Body of pancreas (tissue), 4 donors: ENCODE measurements at regions not wholly inside any gene's neighbourhood (a gene's known extent, or its start where the extent isn't known, plus 50 kb on each side); places are given as distances from the start of the nearest gene placed in this dataset.

Source experiments
- ATAC-seq: fragments of 150-250 bp; one replicate; pipeline ENCODE4 v1.9.1; 2016
- DNase-seq, 4 donors: peaks; one replicate each; pipeline ENCODE4 v3.0.0-alpha.2; 2019
- H3K27ac ChIP-seq, 4 donors: fragments of 200-600 bp; sonication (generic); 1 replicate in 3 of 4; 2 replicates in 1 of 4; pipeline versions ENCODE4 v1.5.1 to v1.6.1; 2016 to 2019; ENCODE audit warnings: mild to moderate bottlenecking in 1 of 4, mixed read lengths in 1 of 4, moderate library complexity in 1 of 4
- H3K27me3 ChIP-seq, 2 donors: fragments of 200-600 bp; sonication (generic); one replicate each; pipeline ENCODE4 v1.6.0; 2016; ENCODE audit warnings: mild to moderate bottlenecking in 1 of 2
- H3K36me3 ChIP-seq, 2 donors: fragments of 200-600 bp; sonication (generic); replicated peaks in 1 of 2; 2 replicates each; pipeline ENCODE4 v1.5.1; 2016; ENCODE audit warnings: low read depth in 2 of 2; ENCODE audit not compliant: insufficient read depth in 1 of 2
- H3K4me1 ChIP-seq: fragments of 200-600 bp; sonication (generic); one replicate; pipeline ENCODE4 v1.6.0; 2016
- H3K4me3 ChIP-seq, 2 donors: fragments of 200-600 bp; sonication (generic); 1 replicate in 1 of 2; 2 replicates in 1 of 2; pipeline ENCODE4 v1.5.1; 2016 to 2019
- H3K9me3 ChIP-seq, 3 donors: fragments of 200-600 bp; sonication (generic); 1 replicate in 2 of 3; 2 replicates in 1 of 3; pipeline ENCODE4 v1.5.1; 2016
- POLR2A ChIP-seq, 3 donors: fragments of 450-650 bp; IDR thresholded peaks; one replicate each; pipeline ENCODE4 v1.6.1; 2016; ENCODE audit warnings: antibody characterized with exemption in 3 of 3, mild to moderate bottlenecking in 2 of 3
- WGBS, 2 donors: methylation state at CpG; one replicate each; pipeline ENCODE4 v1.1.5; 2017; 5-methylcytosine and 5-hydroxymethylcytosine counted together
- intact Hi-C: fragments of 100-400 bp; cut with DNase I; formaldehyde crosslinking; loops from one replicate; pipeline ENCODE4 v1.15.1; 2023
- TF ChIP-seq, protein P1 (sequence below), 7 experiments: fragments of 450-650 bp in 4 of 7; fragments of 200-600 bp in 3 of 7; sonication (generic) in 3 of 7; IDR thresholded peaks; one replicate each; pipeline ENCODE4 v1.5.1; 2016 to 2019; ENCODE audit warnings: antibody characterized with exemption in 7 of 7

DNA sequence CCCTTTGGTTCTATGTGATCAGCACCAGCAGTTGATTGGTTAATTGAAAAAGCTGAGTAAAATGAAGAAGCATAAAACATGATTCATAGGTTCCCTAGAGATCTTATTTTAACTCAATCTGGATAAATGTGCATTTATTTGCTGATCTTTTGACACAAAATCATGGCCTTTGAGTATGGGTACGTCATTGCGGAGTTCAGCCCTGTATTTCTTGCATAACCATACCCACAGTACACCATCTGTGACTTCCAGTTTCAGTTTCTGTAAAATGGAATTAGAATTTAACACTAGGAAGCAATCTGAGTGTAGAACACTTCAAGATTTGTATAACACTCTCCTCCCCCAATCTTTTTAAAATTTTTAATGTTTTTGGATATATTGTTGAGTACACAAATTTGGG, 358.2 kb downstream of the DDX10 start:
- DNase-seq, result no peak
- Histone ChIP-seq H3K27ac (no peak overlapping the region), H3K4me1 (no peaks in the 10 kb centered on the region), H3K27me3 (no peaks in the 10 kb centered on the region), H3K4me3 (no peak overlapping the region), H3K9me3 (no peaks in the 10 kb centered on the region), H3K36me3 (no peaks in the 10 kb centered on the region)
- no peak for ATAC-seq
- no peak for TF ChIP-seq POLR2A (IDR thresholded peaks at IDR 0.05)
- TF ChIP-seq, protein P1, sequence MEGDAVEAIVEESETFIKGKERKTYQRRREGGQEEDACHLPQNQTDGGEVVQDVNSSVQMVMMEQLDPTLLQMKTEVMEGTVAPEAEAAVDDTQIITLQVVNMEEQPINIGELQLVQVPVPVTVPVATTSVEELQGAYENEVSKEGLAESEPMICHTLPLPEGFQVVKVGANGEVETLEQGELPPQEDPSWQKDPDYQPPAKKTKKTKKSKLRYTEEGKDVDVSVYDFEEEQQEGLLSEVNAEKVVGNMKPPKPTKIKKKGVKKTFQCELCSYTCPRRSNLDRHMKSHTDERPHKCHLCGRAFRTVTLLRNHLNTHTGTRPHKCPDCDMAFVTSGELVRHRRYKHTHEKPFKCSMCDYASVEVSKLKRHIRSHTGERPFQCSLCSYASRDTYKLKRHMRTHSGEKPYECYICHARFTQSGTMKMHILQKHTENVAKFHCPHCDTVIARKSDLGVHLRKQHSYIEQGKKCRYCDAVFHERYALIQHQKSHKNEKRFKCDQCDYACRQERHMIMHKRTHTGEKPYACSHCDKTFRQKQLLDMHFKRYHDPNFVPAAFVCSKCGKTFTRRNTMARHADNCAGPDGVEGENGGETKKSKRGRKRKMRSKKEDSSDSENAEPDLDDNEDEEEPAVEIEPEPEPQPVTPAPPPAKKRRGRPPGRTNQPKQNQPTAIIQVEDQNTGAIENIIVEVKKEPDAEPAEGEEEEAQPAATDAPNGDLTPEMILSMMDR (IDR thresholded peaks at IDR 0.05), result no peak
- intact Hi-C loops, result no loop called here
- WGBS, 2 donors, result 54 to 83% methylated on average over 2 of the region's 2 CpGs

DNA sequence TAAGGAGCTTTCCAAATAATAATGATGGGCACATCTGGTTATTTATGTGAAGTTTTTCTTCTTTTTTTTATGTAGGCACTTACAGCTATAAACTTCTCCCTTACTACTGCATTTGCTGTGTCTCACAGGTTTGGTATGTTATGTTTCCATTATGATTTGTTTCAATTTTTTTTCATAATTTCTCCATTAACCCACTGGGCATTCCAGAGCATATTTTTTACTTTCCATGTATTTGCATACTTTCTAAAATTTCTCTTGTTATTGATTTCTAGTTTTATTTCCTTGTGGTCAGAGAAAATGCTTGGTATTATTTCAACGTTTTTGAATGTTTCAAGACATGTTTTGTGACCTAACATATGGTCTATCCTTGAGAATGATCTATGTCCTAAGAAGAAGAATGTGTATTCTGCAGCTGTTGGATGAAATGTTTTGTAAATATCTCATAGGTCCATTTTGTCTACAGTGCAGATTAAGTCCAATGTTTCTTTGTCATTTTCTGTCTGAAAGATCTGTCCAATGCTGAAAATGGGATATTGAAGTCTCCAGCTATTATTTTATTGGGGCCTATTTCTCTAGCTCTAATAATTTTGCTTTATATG, 362.1 kb downstream of the DDX10 start:
- Histone ChIP-seq H3K4me1 (no peaks in the 10 kb centered on the region), H3K27ac (no peak overlapping the region), H3K9me3 (no peaks in the 10 kb centered on the region), H3K36me3 (no peaks in the 10 kb centered on the region), H3K4me3 (no peak overlapping the region), H3K27me3 (no peaks in the 10 kb centered on the region)
- DNase-seq, result no peak
- intact Hi-C loops, result no loop called here
- no peak for ATAC-seq
- TF ChIP-seq, protein P1 (IDR thresholded peaks at IDR 0.05), result no peak
- no peak for TF ChIP-seq POLR2A (IDR thresholded peaks at IDR 0.05)
- 12 to 16% methylated on average over 1 of the region's 1 CpG for WGBS, 2 donors

DNA sequence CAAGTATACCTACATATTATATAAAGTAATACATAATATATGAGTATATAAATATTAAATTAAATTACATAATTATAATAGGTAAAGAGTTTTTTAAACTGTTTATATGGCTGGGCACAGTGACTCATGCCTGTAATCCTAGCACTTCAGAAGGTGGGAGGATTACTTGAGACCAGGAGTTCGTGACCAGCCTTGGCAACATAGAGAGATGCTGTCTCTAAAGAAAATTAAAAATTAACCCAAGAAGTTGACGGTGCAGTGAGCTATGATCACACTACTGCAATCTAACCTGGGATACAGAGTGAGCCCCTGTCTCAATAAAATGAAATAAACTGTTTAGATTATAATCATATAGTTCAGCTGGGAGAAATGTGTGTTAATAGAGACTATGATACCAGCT, 363.0 kb downstream of the DDX10 start:
- ATAC-seq, result no peak
- H3K27ac ChIP-seq, result no peak overlapping the region
- H3K27me3 ChIP-seq, result no peaks in the 10 kb centered on the region
- TF ChIP-seq POLR2A (IDR thresholded peaks at IDR 0.05), result no peak
- TF ChIP-seq, protein P1 (IDR thresholded peaks at IDR 0.05), result no peak
- intact Hi-C loops, result no loop called here
- H3K4me1 ChIP-seq, result no peaks in the 10 kb centered on the region
- WGBS, 2 donors, result 46 to 50% methylated on average over 2 of the region's 2 CpGs
- DNase-seq, result no peak
- H3K4me3 ChIP-seq, result no peak overlapping the region
- no peaks in the 10 kb centered on the region for H3K9me3 ChIP-seq
- H3K36me3 ChIP-seq, result no peaks in the 10 kb centered on the region

DNA sequence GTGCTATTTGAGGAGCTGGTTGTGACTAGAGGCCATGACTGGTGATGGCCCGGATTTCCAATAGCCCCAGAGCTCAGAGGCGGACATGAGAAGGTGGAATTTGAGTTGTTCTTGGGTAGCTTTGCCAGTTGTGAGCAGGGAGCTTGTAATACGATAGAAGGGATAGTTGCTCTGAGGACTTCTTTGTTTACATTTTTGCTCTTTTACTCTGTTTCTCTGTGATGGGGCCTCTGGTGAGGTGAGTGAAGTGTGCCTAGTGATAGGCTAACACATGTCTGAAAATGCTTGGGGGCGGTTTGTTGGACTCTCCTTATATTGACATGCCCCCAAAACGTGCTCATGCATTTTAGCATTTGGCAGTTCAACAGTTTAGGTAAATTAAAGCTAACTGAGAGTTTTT, 365.1 kb downstream of the DDX10 start:
- H3K27me3 ChIP-seq, result no peaks in the 10 kb centered on the region
- H3K9me3 ChIP-seq, result no peaks in the 10 kb centered on the region
- no peak overlapping the region for H3K4me3 ChIP-seq
- WGBS, 2 donors, result 57 to 60% methylated on average over 5 of the region's 5 CpGs
- no peaks in the 10 kb centered on the region for H3K4me1 ChIP-seq
- intact Hi-C loops, result no loop called here
- no peak overlapping the region for H3K27ac ChIP-seq
- H3K36me3 ChIP-seq, result no peaks in the 10 kb centered on the region
- no peak for DNase-seq
- ATAC-seq, result no peak
- no peak for TF ChIP-seq POLR2A (IDR thresholded peaks at IDR 0.05)
- TF ChIP-seq, protein P1 (IDR thresholded peaks at IDR 0.05), result no peak

DNA sequence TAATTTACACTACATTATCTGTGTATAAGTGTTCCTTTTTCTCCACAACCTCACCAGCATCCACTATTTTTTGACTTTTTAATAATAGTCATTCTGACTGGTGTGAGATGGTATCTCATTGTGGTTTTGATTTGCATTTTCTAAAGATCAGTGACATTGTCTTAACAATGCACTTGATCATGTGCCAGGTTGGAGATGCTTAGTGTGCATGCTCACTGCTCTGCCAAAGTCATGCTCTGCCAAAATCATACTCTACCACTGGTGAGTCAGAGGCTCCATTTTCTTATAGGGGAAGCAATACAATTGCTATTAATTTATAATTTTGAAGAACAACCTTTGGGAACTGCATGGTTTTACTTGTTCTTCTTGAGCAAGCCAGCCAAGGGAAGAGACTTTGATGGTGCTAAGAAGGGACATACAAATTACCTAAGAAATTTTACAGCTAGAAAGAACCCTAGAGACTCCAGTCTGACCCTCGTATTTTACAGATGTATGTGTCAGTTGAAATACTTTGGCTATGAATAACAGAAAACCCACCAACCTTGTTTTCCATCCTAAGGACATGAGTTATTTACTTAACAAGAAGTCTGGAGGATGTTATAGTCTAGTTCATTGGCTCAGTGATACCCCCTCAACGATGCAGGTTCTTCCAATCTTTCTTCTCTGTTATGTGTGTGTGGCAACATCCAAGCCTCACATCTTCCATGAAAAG, 368.9 kb downstream of the DDX10 start:
- 42 to 62% methylated on average over 2 of the region's 2 CpGs for WGBS, 2 donors
- H3K4me1 ChIP-seq, result no peaks in the 10 kb centered on the region
- no peak overlapping the region for H3K4me3 ChIP-seq
- no peaks in the 10 kb centered on the region for H3K9me3 ChIP-seq
- DNase-seq (no peak), ATAC-seq (no peak)
- no peaks in the 10 kb centered on the region for H3K36me3 ChIP-seq
- H3K27me3 ChIP-seq, result no peaks in the 10 kb centered on the region
- H3K27ac ChIP-seq, result no peak overlapping the region
- intact Hi-C loops, result no loop called here
- TF ChIP-seq, protein P1 (IDR thresholded peaks at IDR 0.05), result no peak
- no peak for TF ChIP-seq POLR2A (IDR thresholded peaks at IDR 0.05)
